Uterus (tissue), 2 donors: ENCODE measurements at regions not wholly inside any gene's neighbourhood (a gene's known extent, or its start where the extent isn't known, plus 50 kb on each side); places are given as distances from the start of the nearest gene placed in this dataset.

Source experiments
- POLR2A ChIP-seq, 2 donors: fragments of 450-650 bp; IDR thresholded peaks; one replicate each; pipeline ENCODE4 v1.6.1; 2016; ENCODE audit warnings: antibody characterized with exemption in 2 of 2, mild to moderate bottlenecking in 1 of 2, moderate library complexity in 1 of 2
- TF ChIP-seq, protein P1 (sequence below), 4 experiments: fragments of 200-600 bp in 2 of 4; fragments of 450-650 bp in 2 of 4; sonication (generic) in 2 of 4; IDR thresholded peaks; one replicate each; pipeline ENCODE4 v1.5.1; 2016 to 2019; ENCODE audit warnings: antibody characterized with exemption in 4 of 4, mild to moderate bottlenecking in 2 of 4, moderate library complexity in 1 of 4

DNA sequence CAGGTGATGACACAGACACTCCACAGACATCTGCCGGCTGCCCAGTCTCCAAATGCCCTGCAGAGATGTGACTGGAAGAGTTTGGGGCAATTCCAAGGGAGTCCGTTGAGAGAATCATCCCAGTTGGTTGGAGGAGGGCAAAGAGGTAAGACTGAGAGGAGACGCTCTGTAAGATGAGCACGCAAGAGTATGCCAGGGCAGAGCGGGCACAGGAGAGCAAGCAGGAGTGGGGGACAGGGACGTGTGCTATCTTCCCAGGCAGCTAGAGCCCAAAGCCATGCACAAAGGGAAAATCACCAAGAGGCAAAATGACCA is 156.3 kb upstream of the TSHZ3 start:
- TF ChIP-seq POLR2A (IDR thresholded peaks at IDR 0.05): no peak
- TF ChIP-seq, protein P1, sequence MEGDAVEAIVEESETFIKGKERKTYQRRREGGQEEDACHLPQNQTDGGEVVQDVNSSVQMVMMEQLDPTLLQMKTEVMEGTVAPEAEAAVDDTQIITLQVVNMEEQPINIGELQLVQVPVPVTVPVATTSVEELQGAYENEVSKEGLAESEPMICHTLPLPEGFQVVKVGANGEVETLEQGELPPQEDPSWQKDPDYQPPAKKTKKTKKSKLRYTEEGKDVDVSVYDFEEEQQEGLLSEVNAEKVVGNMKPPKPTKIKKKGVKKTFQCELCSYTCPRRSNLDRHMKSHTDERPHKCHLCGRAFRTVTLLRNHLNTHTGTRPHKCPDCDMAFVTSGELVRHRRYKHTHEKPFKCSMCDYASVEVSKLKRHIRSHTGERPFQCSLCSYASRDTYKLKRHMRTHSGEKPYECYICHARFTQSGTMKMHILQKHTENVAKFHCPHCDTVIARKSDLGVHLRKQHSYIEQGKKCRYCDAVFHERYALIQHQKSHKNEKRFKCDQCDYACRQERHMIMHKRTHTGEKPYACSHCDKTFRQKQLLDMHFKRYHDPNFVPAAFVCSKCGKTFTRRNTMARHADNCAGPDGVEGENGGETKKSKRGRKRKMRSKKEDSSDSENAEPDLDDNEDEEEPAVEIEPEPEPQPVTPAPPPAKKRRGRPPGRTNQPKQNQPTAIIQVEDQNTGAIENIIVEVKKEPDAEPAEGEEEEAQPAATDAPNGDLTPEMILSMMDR (IDR thresholded peaks at IDR 0.05): no peak
